GM12878 (cell line): ENCODE measurements at regions not wholly inside any gene's neighbourhood (a gene's known extent, or its start where the extent isn't known, plus 50 kb on each side); places are given as distances from the start of the nearest gene placed in this dataset.

ENCODE experiments used
- ATAC-seq: fragments of 200-7000 bp; cut with Tn5 transposase; 3 replicates; pipeline ENCODE4 v1.9.1; 2020; ENCODE audit warnings: mild to moderate bottlenecking, moderate library complexity
- BruUV-seq: library from RNA; stranded (reverse); fragments of 400-500 nt; replicated peaks from 2 replicates; lab custom pipeline; 2021; lab: Mats Ljungman, UMichigan
- CTCF ChIA-PET: fragments of 300-600 bp; sonication (Branson Sonifier 250); formaldehyde crosslinking; extraction: SDS; loops from one replicate; lab custom pipeline; 2021; ENCODE audit warnings: inconsistent platforms; lab: Yijun Ruan, JAX
- POLR2A ChIA-PET: fragments of 350-600 bp; formaldehyde crosslinking; extraction: SDS; loops from one replicate; lab custom pipeline; 2021; ENCODE audit warnings: inconsistent platforms; lab: Charles Lee
- RAD21 ChIA-PET: fragments of 300-600 bp; sonication (Branson Sonifier 250); formaldehyde crosslinking; loops from one replicate; lab custom pipeline; 2023; ENCODE audit warnings: antibody characterized with exemption; ENCODE audit not compliant: unreplicated experiment; lab: Charles Lee
- SMC1A ChIA-PET: fragments of 300-600 bp; sonication (Branson Sonifier 250); formaldehyde crosslinking; loops from one replicate; lab custom pipeline; 2023; ENCODE audit not compliant: unreplicated experiment, uncharacterized antibody; lab: Charles Lee
- DNase-seq: peaks from one replicate; pipeline ENCODE4 v3.0.0-alpha.2; 2011; ENCODE audit warnings: low read depth, low spot score
- FAIRE-seq: peaks from 3 replicates; lab custom pipeline; 2011; peaks lifted over from hg19 to GRCh38; lab: Jason Lieb, UNC
- H2AFZ ChIP-seq: 2 replicates; pipeline ENCODE4 v1.6.0; 2011; ENCODE audit warnings: low read depth, low read length, control low read depth; ENCODE audit not compliant: control insufficient read depth
- H3K27ac ChIP-seq: 2 replicates; pipeline ENCODE4 v1.5.1; 2011; ENCODE audit warnings: control low read depth; ENCODE audit not compliant: control insufficient read depth, insufficient read depth
- H3K27me3 ChIP-seq, 2 experiments: replicated peaks in 1 of 2; 2 replicates each; pipeline versions ENCODE4 v1.6.0 to v1.6.1; 2011; ENCODE audit warnings: low read length in 1 of 2; ENCODE audit not compliant: control insufficient read depth in 2 of 2, insufficient read depth in 2 of 2
- H3K36me3 ChIP-seq, 2 experiments: 2 replicates each; pipeline ENCODE4 v1.5.1; 2011; ENCODE audit warnings: low read length in 1 of 2; ENCODE audit not compliant: control insufficient read depth in 2 of 2, insufficient read depth in 2 of 2
- H3K4me1 ChIP-seq: 2 replicates; pipeline ENCODE4 v1.6.1; 2011; ENCODE audit warnings: mild to moderate bottlenecking, low read length, moderate library complexity, mixed read lengths; ENCODE audit not compliant: control insufficient read depth, insufficient read depth
- H3K4me2 ChIP-seq: 2 replicates; pipeline ENCODE4 v1.6.0; 2011; ENCODE audit warnings: control low read depth; ENCODE audit not compliant: control insufficient read depth, insufficient read depth
- H3K4me3 ChIP-seq: fragments of 200-600 bp; sonication (generic); 2 replicates; pipeline ENCODE4 v1.5.1; 2016
- H3K79me2 ChIP-seq: 2 replicates; pipeline ENCODE4 v1.6.0; 2011; ENCODE audit warnings: low read length; ENCODE audit not compliant: control insufficient read depth, insufficient read depth
- H3K9ac ChIP-seq: 2 replicates; pipeline ENCODE4 v1.8.0; 2011; ENCODE audit warnings: low read length, control low read depth, mixed read lengths; ENCODE audit not compliant: control insufficient read depth, insufficient read depth
- H3K9me3 ChIP-seq: replicated peaks from 3 replicates; pipeline ENCODE4 v1.5.1; 2011; ENCODE audit warnings: mild to moderate bottlenecking, low read length; ENCODE audit not compliant: control insufficient read depth, insufficient read depth
- H4K20me1 ChIP-seq: 2 replicates; pipeline ENCODE4 v1.6.0; 2011; ENCODE audit not compliant: control insufficient read depth, insufficient read depth
- CHD4 ChIP-seq: fragments of 200-600 bp; sonication (generic); IDR thresholded peaks from 2 replicates; pipeline ENCODE4 v1.6.1; 2016; ENCODE audit warnings: mild to moderate bottlenecking
- NR2C2 ChIP-seq: IDR thresholded peaks from 2 replicates; pipeline ENCODE4 v1.6.1; 2011; ENCODE audit warnings: borderline replicate concordance, low read depth; ENCODE audit not compliant: control insufficient read depth, insufficient read length
- PAX5 ChIP-seq: IDR thresholded peaks from 2 replicates; pipeline ENCODE4 v1.6.1; 2011; ENCODE audit warnings: low read depth, low read length, borderline replicate concordance
- PAX8 ChIP-seq: fragments of 450-650 bp; IDR thresholded peaks from 2 replicates; pipeline ENCODE4 v1.6.1; 2017; ENCODE audit warnings: mild to moderate bottlenecking, moderate library complexity
- SRF ChIP-seq, 2 experiments: IDR thresholded peaks; 2 replicates each; pipeline ENCODE4 v1.6.1; 2011; ENCODE audit warnings: low read depth in 2 of 2, low read length in 2 of 2, mild to moderate bottlenecking in 1 of 2, moderate library complexity in 1 of 2
- TAF1 ChIP-seq: IDR thresholded peaks from 2 replicates; pipeline ENCODE4 v1.6.1; 2011; ENCODE audit warnings: mild to moderate bottlenecking, low read depth, low read length, borderline replicate concordance
- YBX1 ChIP-seq: fragments of 450-650 bp; IDR thresholded peaks from 2 replicates; pipeline ENCODE4 v1.6.1; 2016; ENCODE audit warnings: antibody characterized with exemption
- WGBS: methylation state at CpG from one replicate; pipeline ENCODE4 v1.1.6; 2016; ENCODE audit warnings: low lambda C conversion rate; ENCODE audit not compliant: insufficient replicate concordance, insufficient coverage; ENCODE audit errors: missing lambda C conversion rate; 5-methylcytosine and 5-hydroxymethylcytosine counted together
- in situ Hi-C: fragments of 300-500 bp; cut with MboI; formaldehyde crosslinking; loops from 9 replicates; pipeline ENCODE4 v1.14.3; 2018; ENCODE audit warnings: mixed read lengths
- intact Hi-C: fragments of 100-400 bp; cut with micrococcal nuclease; formaldehyde crosslinking; loops from one replicate; pipeline ENCODE4 v1.14.2; 2022; ENCODE audit not compliant: unreplicated experiment
- TF ChIP-seq, protein P1 (sequence below): IDR thresholded peaks from 2 replicates; pipeline ENCODE4 v1.6.1; 2012; ENCODE audit warnings: low read length, inconsistent platforms

DNA sequence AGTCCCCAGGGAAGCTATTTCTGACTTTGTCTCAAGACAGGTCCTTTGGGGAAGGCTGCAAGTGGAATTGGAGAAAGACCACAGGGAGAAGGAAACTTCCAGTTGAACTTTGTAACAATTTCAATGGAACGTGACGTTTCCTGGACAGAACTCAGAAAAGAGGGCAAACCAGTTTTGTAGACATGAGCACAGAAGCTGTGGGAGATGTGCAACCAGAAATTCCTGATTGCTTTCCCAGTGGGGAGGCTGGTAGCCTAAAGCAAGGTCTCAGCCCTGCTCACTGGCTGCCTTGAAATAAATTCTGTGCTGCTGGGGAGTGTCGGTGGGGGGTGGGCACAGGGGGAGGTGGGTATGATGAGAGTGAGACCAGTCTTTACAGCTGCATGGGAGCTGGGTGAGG is 1206.7 kb upstream of the ADGRL2 start (continued):
- TF ChIP-seq, protein P1, sequence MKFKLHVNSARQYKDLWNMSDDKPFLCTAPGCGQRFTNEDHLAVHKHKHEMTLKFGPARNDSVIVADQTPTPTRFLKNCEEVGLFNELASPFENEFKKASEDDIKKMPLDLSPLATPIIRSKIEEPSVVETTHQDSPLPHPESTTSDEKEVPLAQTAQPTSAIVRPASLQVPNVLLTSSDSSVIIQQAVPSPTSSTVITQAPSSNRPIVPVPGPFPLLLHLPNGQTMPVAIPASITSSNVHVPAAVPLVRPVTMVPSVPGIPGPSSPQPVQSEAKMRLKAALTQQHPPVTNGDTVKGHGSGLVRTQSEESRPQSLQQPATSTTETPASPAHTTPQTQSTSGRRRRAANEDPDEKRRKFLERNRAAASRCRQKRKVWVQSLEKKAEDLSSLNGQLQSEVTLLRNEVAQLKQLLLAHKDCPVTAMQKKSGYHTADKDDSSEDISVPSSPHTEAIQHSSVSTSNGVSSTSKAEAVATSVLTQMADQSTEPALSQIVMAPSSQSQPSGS: no peak
- no peak for TF ChIP-seq NR2C2
- TF ChIP-seq CHD4: no peak
- TF ChIP-seq YBX1: no peak

DNA sequence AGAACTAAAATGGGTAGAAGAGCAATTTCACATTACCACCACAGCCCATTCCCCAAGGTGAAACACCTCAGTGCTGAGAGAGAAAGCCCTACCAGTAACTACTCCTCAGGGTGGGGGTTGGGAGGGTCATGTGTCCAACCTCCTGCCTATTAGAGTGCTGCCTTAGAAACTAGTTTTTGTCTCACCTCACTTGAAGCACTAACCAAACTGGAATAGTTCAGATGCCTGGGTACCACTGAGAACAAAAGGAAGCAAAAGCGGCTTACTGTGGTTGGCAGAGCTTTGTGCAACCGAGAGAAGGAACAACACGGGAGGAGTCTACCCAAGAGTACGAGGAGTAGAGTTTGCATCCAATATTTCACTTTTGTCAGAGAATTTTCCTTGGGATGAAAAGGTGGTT is 1207.5 kb upstream of the ADGRL2 start:
- ChIA-PET SMC1A (interaction anchor here (0.7 kb wide), 1 partner anchor 644 kb away, joined by 3 read pairs; no protein-coding TSS in a partner anchor), RAD21 (no interaction called here), CTCF (no interaction called here), POLR2A (no interaction called here)
- Histone ChIP-seq H3K4me1 (no peaks in the 10 kb centered on the region), H4K20me1 (no peaks in the 10 kb centered on the region), H2AFZ (no peak overlapping the region), H3K9ac (no peak overlapping the region), H3K27me3 (no peaks in the 10 kb centered on the region), H3K27ac (no peak overlapping the region), H3K4me3 (no peak overlapping the region), H3K36me3 (no peaks in the 10 kb centered on the region), H3K9me3 (no peaks in the 10 kb centered on the region; the same call in 2 of the 3 replicates), H3K79me2 (no peaks in the 10 kb centered on the region), H3K4me2 (no peak overlapping the region)
- FAIRE-seq: no peak
- no peak for DNase-seq
- in situ Hi-C loops (no loop called here), intact Hi-C loops (no loop called here)
- 10% methylated on average over 4 of the region's 4 CpGs for WGBS
- no peak for TF ChIP-seq PAX5
- TF ChIP-seq PAX8: no peak
- no peak for TF ChIP-seq SRF (IDR thresholded peaks at IDR 0.05; ENCODE audit: low read depth in 2 of 2, low read length in 2 of 2)
- TF ChIP-seq TAF1: no peak
- ATAC-seq: no peak
- no TSS peak for BruUV-seq
